ENCODE measurements at regions not wholly inside any gene's neighbourhood (a gene's known extent, or its start where the extent isn't known, plus 50 kb on each side); places are given as distances from the start of the nearest gene placed in this dataset.
A peak's percentile ranks its signal among the peaks of the same experiment; 100 is the strongest.
"Not testable (repeated sequence)": the region's sequence is repeated elsewhere in the genome, so short reads cannot be mapped to it uniquely, and the experiment has no call there.

GRCh38 chr3:87097733-87098132 lies 106.8 kb upstream of the VGLL3 start:
- H3K4me3 ChIP-seq (ENCODE audit: low read length); H3K4me1 ChIP-seq (ENCODE audit: low read length); H3K9me2 ChIP-seq (replicated peaks; ENCODE audit: insufficient read depth, low read length); H3K27me3 ChIP-seq (ENCODE audit: low read length); H3K9ac ChIP-seq (ENCODE audit: low read length); H3K79me2 ChIP-seq (ENCODE audit: low read length); H3K4me2 ChIP-seq (ENCODE audit: low read depth, low read length, poor library complexity, severe bottlenecking); DNase-seq; H4K20me1 ChIP-seq (ENCODE audit: insufficient read depth, low read depth, low read length); H2AFZ ChIP-seq (ENCODE audit: low read length); H3K9me3 ChIP-seq (ENCODE audit: low read length); H3K36me3 ChIP-seq (ENCODE audit: insufficient read depth, low read length); H3K27ac ChIP-seq (ENCODE audit: low read length): not testable (repeated sequence)

- Histone ChIP-seq H3K4me3 (ENCODE audit: low read length) (no peak overlapping the region), H3K79me2 (ENCODE audit: low read length) (no peaks in the 10 kb centered on the region), H3K4me2 (ENCODE audit: low read depth, low read length, poor library complexity, severe bottlenecking) (no peak overlapping the region), H3K9ac (ENCODE audit: low read length) (no peak overlapping the region), H2AFZ (ENCODE audit: low read length) (no peak overlapping the region), H3K4me1 (ENCODE audit: low read length) (no peaks in the 10 kb centered on the region), H3K9me2 (replicated peaks; ENCODE audit: insufficient read depth, low read length) (no peaks in the 10 kb centered on the region), H3K36me3 (ENCODE audit: insufficient read depth, low read length) (no peaks in the 10 kb centered on the region), H3K9me3 (ENCODE audit: low read length) (no peaks in the 10 kb centered on the region), H3K27me3 (ENCODE audit: low read length) (no peaks in the 10 kb centered on the region), H3K27ac (ENCODE audit: low read length) (no peak overlapping the region), H4K20me1 (ENCODE audit: insufficient read depth, low read depth, low read length) (no peaks in the 10 kb centered on the region)
- DNase-seq = no peak
These were observed 99.7 kb upstream of the VGLL3 start for GRCh38 chr3:87090631-87091030.

- no peaks in the 10 kb centered on the region for H3K9me3 ChIP-seq (ENCODE audit: low read length)
- no peaks in the 10 kb centered on the region for H3K36me3 ChIP-seq (ENCODE audit: insufficient read depth, low read length)
- H4K20me1 ChIP-seq (ENCODE audit: insufficient read depth, low read depth, low read length) = no peaks in the 10 kb centered on the region
- H3K4me2 ChIP-seq (ENCODE audit: low read depth, low read length, poor library complexity, severe bottlenecking) = no peak overlapping the region
- no peak overlapping the region for H3K27ac ChIP-seq (ENCODE audit: low read length)
- no peak overlapping the region for H3K9ac ChIP-seq (ENCODE audit: low read length)
- no peaks in the 10 kb centered on the region for H3K27me3 ChIP-seq (ENCODE audit: low read length)
- H3K4me1 ChIP-seq (ENCODE audit: low read length) = no peaks in the 10 kb centered on the region
- no peak for DNase-seq
- H3K4me3 ChIP-seq (ENCODE audit: low read length) = no peak overlapping the region
- no peaks in the 10 kb centered on the region for H3K9me2 ChIP-seq (replicated peaks; ENCODE audit: insufficient read depth, low read length)
- H3K79me2 ChIP-seq (ENCODE audit: low read length) = no peaks in the 10 kb centered on the region
- no peak overlapping the region for H2AFZ ChIP-seq (ENCODE audit: low read length)
These were observed 98.3 kb upstream of the VGLL3 start for GRCh38 chr3:87088993-87089841.

- H3K4me2 ChIP-seq (ENCODE audit: low read depth, low read length, poor library complexity, severe bottlenecking) = no peak overlapping the region
These were observed 97.6 kb upstream of the VGLL3 start for GRCh38 chr3:87088430-87088992.

GRCh38 chr3:87084868-87085267 lies 93.9 kb upstream of the VGLL3 start:
- DNase-seq = no peak
- H3K79me2 ChIP-seq (ENCODE audit: low read length) = no peaks in the 10 kb centered on the region
- H3K9ac ChIP-seq (ENCODE audit: low read length) = no peak overlapping the region
- no peak overlapping the region for H2AFZ ChIP-seq (ENCODE audit: low read length)
- no peaks in the 10 kb centered on the region for H3K9me2 ChIP-seq (replicated peaks; ENCODE audit: insufficient read depth, low read length)
- H3K4me3 ChIP-seq (ENCODE audit: low read length) = no peak overlapping the region
- no peak overlapping the region for H3K4me2 ChIP-seq (ENCODE audit: low read depth, low read length, poor library complexity, severe bottlenecking)
- H3K4me1 ChIP-seq (ENCODE audit: low read length) = no peaks in the 10 kb centered on the region
- no peak overlapping the region for H3K27ac ChIP-seq (ENCODE audit: low read length)
- H4K20me1 ChIP-seq (ENCODE audit: insufficient read depth, low read depth, low read length) = no peaks in the 10 kb centered on the region
- no peaks in the 10 kb centered on the region for H3K36me3 ChIP-seq (ENCODE audit: insufficient read depth, low read length)
- H3K9me3 ChIP-seq (ENCODE audit: low read length) = no peaks in the 10 kb centered on the region
- no peaks in the 10 kb centered on the region for H3K27me3 ChIP-seq (ENCODE audit: low read length)

More at GRCh38 chr3:87088430-87088992, 97.6 kb upstream of the VGLL3 start:
- Histone ChIP-seq H3K27ac (ENCODE audit: low read length) (no peak overlapping the region), H3K4me3 (ENCODE audit: low read length) (no peak overlapping the region), H4K20me1 (ENCODE audit: insufficient read depth, low read depth, low read length) (no peaks in the 10 kb centered on the region), H3K4me1 (ENCODE audit: low read length) (no peaks in the 10 kb centered on the region), H3K9me2 (replicated peaks; ENCODE audit: insufficient read depth, low read length) (no peaks in the 10 kb centered on the region), H3K79me2 (ENCODE audit: low read length) (no peaks in the 10 kb centered on the region), H3K36me3 (ENCODE audit: insufficient read depth, low read length) (no peaks in the 10 kb centered on the region), H2AFZ (ENCODE audit: low read length) (no peak overlapping the region), H3K9me3 (ENCODE audit: low read length) (no peaks in the 10 kb centered on the region), H3K27me3 (ENCODE audit: low read length) (no peaks in the 10 kb centered on the region), H3K9ac (ENCODE audit: low read length) (no peak overlapping the region)
- DNase-seq = no peak

GRCh38 chr3:87082796-87083440 lies 92.0 kb upstream of the VGLL3 start:
- Histone ChIP-seq H2AFZ (ENCODE audit: low read length) (no peak overlapping the region), H3K36me3 (ENCODE audit: insufficient read depth, low read length) (no peaks in the 10 kb centered on the region), H3K9ac (ENCODE audit: low read length) (no peak overlapping the region), H3K9me3 (ENCODE audit: low read length) (no peaks in the 10 kb centered on the region), H3K4me3 (ENCODE audit: low read length) (no peak overlapping the region), H3K27ac (ENCODE audit: low read length) (no peak overlapping the region), H3K4me1 (ENCODE audit: low read length) (no peaks in the 10 kb centered on the region), H3K27me3 (ENCODE audit: low read length) (no peaks in the 10 kb centered on the region), H4K20me1 (ENCODE audit: insufficient read depth, low read depth, low read length) (no peaks in the 10 kb centered on the region), H3K79me2 (ENCODE audit: low read length) (no peaks in the 10 kb centered on the region), H3K9me2 (replicated peaks; ENCODE audit: insufficient read depth, low read length) (no peaks in the 10 kb centered on the region), H3K4me2 (ENCODE audit: low read depth, low read length, poor library complexity, severe bottlenecking) (no peak overlapping the region)
- peak; percentile 78 for DNase-seq

GRCh38 chr3:87077355-87077754 lies 86.4 kb upstream of the VGLL3 start:
- Histone ChIP-seq H3K4me2 (ENCODE audit: low read depth, low read length, poor library complexity, severe bottlenecking) (no peak overlapping the region), H3K4me1 (ENCODE audit: low read length) (no peaks in the 10 kb centered on the region), H4K20me1 (ENCODE audit: insufficient read depth, low read depth, low read length) (no peaks in the 10 kb centered on the region), H3K4me3 (ENCODE audit: low read length) (no peak overlapping the region), H3K36me3 (ENCODE audit: insufficient read depth, low read length) (no peaks in the 10 kb centered on the region), H3K27ac (ENCODE audit: low read length) (no peak overlapping the region), H3K27me3 (ENCODE audit: low read length) (no peaks in the 10 kb centered on the region), H3K9me3 (ENCODE audit: low read length) (no peaks in the 10 kb centered on the region), H3K79me2 (ENCODE audit: low read length) (no peaks in the 10 kb centered on the region), H2AFZ (ENCODE audit: low read length) (no peak overlapping the region), H3K9ac (ENCODE audit: low read length) (no peak overlapping the region), H3K9me2 (replicated peaks; ENCODE audit: insufficient read depth, low read length) (no peaks in the 10 kb centered on the region)
- DNase-seq = no peak

- H3K4me1 ChIP-seq (ENCODE audit: low read length) = no peaks in the 10 kb centered on the region
- H4K20me1 ChIP-seq (ENCODE audit: insufficient read depth, low read depth, low read length) = no peaks in the 10 kb centered on the region
- no peaks in the 10 kb centered on the region for H3K79me2 ChIP-seq (ENCODE audit: low read length)
- H3K27me3 ChIP-seq (ENCODE audit: low read length) = no peaks in the 10 kb centered on the region
- no peak overlapping the region for H2AFZ ChIP-seq (ENCODE audit: low read length)
- no peak overlapping the region for H3K27ac ChIP-seq (ENCODE audit: low read length)
- H3K4me3 ChIP-seq (ENCODE audit: low read length) = no peak overlapping the region
- no peak overlapping the region for H3K9ac ChIP-seq (ENCODE audit: low read length)
- no peaks in the 10 kb centered on the region for H3K36me3 ChIP-seq (ENCODE audit: insufficient read depth, low read length)
- H3K9me3 ChIP-seq (ENCODE audit: low read length) = no peaks in the 10 kb centered on the region
- no peaks in the 10 kb centered on the region for H3K9me2 ChIP-seq (replicated peaks; ENCODE audit: insufficient read depth, low read length)
- no peak for DNase-seq
- no peak overlapping the region for H3K4me2 ChIP-seq (ENCODE audit: low read depth, low read length, poor library complexity, severe bottlenecking)
These were observed 86.0 kb upstream of the VGLL3 start for GRCh38 chr3:87076946-87077345.
